ENCODE measurements at regions not wholly inside any gene's neighbourhood (a gene's known extent, or its start where the extent isn't known, plus 50 kb on each side); places are given as distances from the start of the nearest gene placed in this dataset.

DNA sequence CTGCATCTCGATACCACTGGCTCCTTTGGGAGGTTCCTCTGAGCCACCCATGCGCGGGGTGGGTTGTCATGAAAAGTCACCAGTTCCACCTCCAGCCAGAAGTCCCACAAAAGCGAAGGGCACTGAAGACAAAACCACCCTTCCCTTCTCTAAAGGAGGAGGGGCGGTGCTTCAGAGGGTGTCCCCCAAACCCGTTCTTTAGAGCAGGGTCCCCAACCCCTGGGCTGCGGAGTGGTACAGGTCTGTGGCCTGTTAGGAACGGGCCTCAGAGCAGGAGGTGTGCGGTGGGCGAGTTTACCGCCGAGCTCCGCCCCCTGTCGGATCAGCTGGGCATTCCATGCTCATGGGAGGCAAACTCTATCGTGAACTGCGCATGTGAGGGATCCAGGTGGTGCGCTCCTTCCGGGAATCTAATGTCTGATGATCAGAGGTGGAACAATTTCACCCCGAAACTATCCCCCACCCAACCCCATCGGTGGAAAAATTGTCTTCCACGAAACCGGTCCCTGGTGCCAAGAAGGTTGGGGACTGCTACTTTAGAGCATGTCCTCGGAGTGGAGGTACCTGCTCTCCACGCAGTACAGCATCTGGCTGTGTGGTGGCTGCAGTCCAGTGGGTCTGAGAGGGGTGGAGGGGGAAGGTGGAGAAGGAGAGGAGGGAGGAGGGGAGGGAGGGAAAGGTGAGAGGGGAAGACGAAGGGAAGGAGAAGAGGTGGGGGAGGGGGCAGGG is 72.9 kb upstream of the SEPTIN5 start:
- ChIA-PET CTCF (no interaction called here), POLR2A (no interaction called here)
- no peak for DNase-seq (ENCODE audit: extremely low spot score)
- TF ChIP-seq, protein P1, sequence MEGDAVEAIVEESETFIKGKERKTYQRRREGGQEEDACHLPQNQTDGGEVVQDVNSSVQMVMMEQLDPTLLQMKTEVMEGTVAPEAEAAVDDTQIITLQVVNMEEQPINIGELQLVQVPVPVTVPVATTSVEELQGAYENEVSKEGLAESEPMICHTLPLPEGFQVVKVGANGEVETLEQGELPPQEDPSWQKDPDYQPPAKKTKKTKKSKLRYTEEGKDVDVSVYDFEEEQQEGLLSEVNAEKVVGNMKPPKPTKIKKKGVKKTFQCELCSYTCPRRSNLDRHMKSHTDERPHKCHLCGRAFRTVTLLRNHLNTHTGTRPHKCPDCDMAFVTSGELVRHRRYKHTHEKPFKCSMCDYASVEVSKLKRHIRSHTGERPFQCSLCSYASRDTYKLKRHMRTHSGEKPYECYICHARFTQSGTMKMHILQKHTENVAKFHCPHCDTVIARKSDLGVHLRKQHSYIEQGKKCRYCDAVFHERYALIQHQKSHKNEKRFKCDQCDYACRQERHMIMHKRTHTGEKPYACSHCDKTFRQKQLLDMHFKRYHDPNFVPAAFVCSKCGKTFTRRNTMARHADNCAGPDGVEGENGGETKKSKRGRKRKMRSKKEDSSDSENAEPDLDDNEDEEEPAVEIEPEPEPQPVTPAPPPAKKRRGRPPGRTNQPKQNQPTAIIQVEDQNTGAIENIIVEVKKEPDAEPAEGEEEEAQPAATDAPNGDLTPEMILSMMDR (IDR thresholded peaks at IDR 0.05; ENCODE audit: control extremely low read depth, extremely low read depth, low read depth, missing control alignments), result no peak

DNA sequence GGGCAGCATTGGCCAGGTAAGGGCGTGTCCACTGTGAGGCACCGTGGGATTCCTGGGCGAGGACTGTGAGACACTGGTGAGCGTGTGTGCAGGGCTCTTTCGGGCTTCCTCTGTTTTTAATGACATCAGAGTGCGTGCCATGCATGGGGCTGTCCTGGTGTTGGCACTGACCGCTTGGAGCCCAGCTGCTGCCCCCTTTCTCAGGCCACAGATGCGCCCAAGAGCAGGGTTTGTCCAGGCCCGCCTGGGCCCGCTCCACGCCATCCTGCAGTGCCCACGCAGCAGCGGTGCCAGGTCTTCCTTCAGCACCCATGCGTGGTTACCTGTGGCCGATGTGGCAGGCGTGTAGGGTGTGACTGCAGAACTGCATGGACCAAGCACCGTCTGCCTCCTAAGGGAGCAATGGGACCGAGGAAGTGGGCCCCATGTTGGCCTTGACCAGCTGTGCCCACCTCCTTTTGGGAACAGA is 72.3 kb upstream of the SEPTIN5 start:
- TF ChIP-seq, protein P1 (IDR thresholded peaks at IDR 0.05; ENCODE audit: control extremely low read depth, extremely low read depth, low read depth, missing control alignments), result no peak
- POLR2A ChIA-PET, result no interaction called here
- DNase-seq (ENCODE audit: extremely low spot score), result no peak
- CTCF ChIA-PET, result no interaction called here

DNA sequence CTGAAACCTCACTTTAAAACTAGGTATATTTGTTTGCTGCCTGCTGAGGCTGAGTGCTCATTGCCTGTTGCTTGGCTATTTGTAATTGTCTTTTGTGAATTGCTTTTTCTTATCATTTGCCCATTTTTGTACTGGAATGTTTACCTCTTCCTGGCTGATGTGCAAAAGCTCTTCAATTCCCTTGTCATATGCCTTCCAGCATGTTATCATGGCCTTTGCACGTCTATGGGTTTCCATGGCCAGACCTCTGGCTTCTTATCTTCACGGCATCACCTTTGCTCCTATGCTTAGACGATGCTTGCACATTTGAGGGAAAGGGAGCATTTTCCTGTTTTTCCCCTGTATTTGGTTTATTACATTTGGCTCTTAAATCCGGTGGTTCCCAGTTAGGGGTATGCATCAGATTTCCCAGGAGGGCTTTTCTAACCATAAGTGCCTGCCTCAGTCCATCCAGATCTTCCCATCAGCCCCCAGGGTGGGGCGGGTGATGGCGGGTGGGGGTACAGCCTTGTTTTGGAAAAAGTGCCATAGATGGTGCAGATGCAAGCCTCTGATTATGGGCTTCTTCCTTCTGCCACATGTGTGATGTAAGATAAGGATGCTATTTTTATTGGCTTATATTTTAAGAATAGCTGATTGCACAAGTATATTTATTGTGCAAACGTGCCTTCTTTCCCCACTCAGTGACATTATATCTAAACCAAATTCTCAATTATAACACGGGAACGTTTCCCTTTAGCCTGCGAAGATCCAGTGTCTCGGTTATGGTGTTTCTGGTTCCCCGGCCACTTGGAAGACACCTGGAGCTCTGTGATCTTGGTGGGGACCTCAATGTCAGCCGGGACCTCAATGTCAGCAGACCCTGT is 70.6 kb upstream of the SEPTIN5 start:
- TF ChIP-seq, protein P1 (IDR thresholded peaks at IDR 0.05; ENCODE audit: control extremely low read depth, extremely low read depth, low read depth, missing control alignments), result no peak
- CTCF ChIA-PET, result interaction anchor here (1.2 to 2.4 kb wide), 3 partner anchors 11 to 267 kb away, joined by 3 to 9 read pairs (median 5); no protein-coding TSS in a partner anchor
- DNase-seq (ENCODE audit: extremely low spot score), result no peak
- POLR2A ChIA-PET, result no interaction called here

DNA sequence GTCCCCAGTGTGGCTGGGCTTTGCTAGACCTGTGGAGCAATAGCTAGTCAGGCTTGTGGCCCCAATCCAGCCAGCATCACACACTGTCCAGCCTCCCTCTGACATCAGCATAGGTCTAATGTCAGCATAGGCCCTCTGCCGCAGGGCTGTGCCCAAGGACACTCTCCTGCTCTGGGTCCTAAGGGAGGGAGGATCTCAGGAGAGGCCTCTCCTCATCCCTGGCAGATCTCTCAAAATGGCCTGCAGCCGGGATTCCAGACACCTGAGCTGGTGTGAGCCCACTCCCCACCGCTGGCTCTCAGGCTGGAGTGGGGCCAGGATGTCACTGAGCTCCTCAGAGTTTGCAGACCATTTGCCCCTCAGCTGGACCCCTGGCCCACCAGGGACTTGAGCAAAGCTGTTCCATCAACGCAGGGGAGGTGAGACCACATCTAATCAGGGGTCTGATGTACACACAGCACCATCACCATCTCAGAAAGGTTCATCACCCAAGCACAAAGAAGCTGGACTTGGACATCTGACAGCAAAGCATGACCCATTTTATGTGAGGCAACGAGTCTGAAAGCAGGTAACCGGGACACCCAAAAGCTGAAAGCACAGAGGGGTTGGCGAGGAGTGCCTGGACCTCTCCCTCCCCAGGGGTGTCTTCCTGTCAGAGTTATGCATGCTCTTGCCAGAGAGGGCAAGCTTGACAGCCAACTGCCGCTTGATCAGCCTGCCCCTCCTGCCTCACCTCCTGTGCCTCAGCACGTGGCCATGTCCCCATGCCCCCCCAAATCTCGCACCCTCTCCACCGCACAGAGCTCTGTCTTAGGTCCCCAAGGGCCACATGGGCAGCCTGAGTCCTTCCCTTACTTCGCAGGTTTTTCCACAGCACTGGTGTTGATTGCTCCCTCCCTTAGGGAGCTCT is 69.7 kb upstream of the SEPTIN5 start:
- CTCF ChIA-PET, result interaction anchor here (0.8 to 2.4 kb wide), 4 partner anchors 12 to 266 kb away, joined by 3 to 9 read pairs (median 4); no protein-coding TSS in a partner anchor
- no peak for DNase-seq (ENCODE audit: extremely low spot score)
- TF ChIP-seq, protein P1 (IDR thresholded peaks at IDR 0.05; ENCODE audit: control extremely low read depth, extremely low read depth, low read depth, missing control alignments), result no peak
- POLR2A ChIA-PET, result no interaction called here

DNA sequence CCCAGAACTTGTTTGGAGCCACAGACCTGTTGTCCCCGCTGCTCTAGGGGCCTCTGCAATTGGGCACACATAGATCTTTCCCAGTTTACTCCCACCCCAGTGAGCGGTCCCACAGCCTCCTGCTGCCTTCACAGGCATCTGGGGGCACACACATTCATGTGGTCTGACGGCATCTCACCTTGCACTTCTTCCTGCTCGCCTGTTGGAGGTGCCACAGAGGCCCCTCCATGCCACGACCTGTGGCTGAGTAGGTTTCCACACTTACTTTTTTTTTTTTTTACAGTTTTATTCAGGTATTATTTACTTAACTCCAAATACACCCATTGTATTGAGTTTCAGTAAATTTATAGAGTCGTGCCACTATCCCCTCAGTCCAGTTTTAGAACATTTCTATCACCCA is 68.9 kb upstream of the SEPTIN5 start:
- DNase-seq (ENCODE audit: extremely low spot score), result no peak
- CTCF ChIA-PET, result interaction anchor here (0.8 to 2.4 kb wide), 4 partner anchors 13 to 265 kb away, joined by 3 to 9 read pairs (median 4); no protein-coding TSS in a partner anchor

More for the DNA sequence above, 68.9 kb upstream of the SEPTIN5 start:
- TF ChIP-seq, protein P1 (IDR thresholded peaks at IDR 0.05; ENCODE audit: control extremely low read depth, extremely low read depth, low read depth, missing control alignments), result no peak
- POLR2A ChIA-PET, result no interaction called here
